Astrocyte (in vitro differentiated cells and primary cell): ENCODE measurements at regions not wholly inside any gene's neighbourhood (a gene's known extent, or its start where the extent isn't known, plus 50 kb on each side); places are given as distances from the start of the nearest gene placed in this dataset.

Experiments
- CTCF ChIP-seq: IDR thresholded peaks from 2 replicates; pipeline ENCODE4 v1.5.1; 2011; ENCODE audit warnings: low read depth, mild to moderate bottlenecking, inconsistent platforms, low read length, moderate library complexity; ENCODE audit not compliant: insufficient read depth
- EZH2 ChIP-seq: IDR thresholded peaks from 2 replicates; pipeline ENCODE4 v1.6.1; 2012; ENCODE audit warnings: mild to moderate bottlenecking, low read length, inconsistent platforms; ENCODE audit not compliant: insufficient read depth

- no peak for TF ChIP-seq CTCF
- no peak for TF ChIP-seq EZH2
These were observed 232.3 kb upstream of the IRX2 start for GRCh38 chr5:2983583-2984300.
